HepG2 (cell line): ENCODE measurements at regions not wholly inside any gene's neighbourhood (a gene's known extent, or its start where the extent isn't known, plus 50 kb on each side); places are given as distances from the start of the nearest gene placed in this dataset.

ENCODE experiments used
- ATAC-seq: fragments of 200-7000 bp; cut with Tn5 transposase; 3 replicates; pipeline ENCODE4 v1.9.1; 2020; ENCODE audit warnings: mild to moderate bottlenecking, moderate library complexity
- BruUV-seq: library from RNA; stranded (reverse); fragments of 400-500 nt; replicated peaks from 2 replicates; lab custom pipeline; 2021; lab: Mats Ljungman, UMichigan
- CTCF ChIA-PET: fragments of 300-600 bp; formaldehyde crosslinking; extraction: SDS; loops from one replicate; lab custom pipeline; 2021; ENCODE audit warnings: low total read pairs, inconsistent platforms, low intra/inter-chr PET ratio; lab: Yijun Ruan, JAX
- POLR2A ChIA-PET: fragments of 350-600 bp; sonication (Branson Sonifier 250); formaldehyde crosslinking; loops from one replicate; lab custom pipeline; 2020; ENCODE audit warnings: antibody characterized with exemption, inconsistent platforms; lab: Yijun Ruan, JAX
- DNase-seq: peaks from one replicate; pipeline ENCODE4 v3.0.0-alpha.2; 2015; ENCODE audit warnings: low spot score
- FAIRE-seq: peaks from 3 replicates; lab custom pipeline; 2011; peaks lifted over from hg19 to GRCh38; lab: Jason Lieb, UNC
- H2AFZ ChIP-seq: one replicate; pipeline ENCODE4 v1.6.1; 2011; ENCODE audit warnings: low read length, inconsistent platforms
- H3K27ac ChIP-seq: fragments of 300-600 bp; 3 replicates; pipeline ENCODE4 v1.8.0; 2011; ENCODE audit warnings: mixed run types, mild to moderate bottlenecking, mixed read lengths, low read length, inconsistent platforms; ENCODE audit not compliant: insufficient read depth; ENCODE audit errors: extremely low read length
- H3K27me3 ChIP-seq, 2 experiments: fragments of 200-600 bp in 1 of 2; 2 replicates in 1 of 2; 3 replicates in 1 of 2; pipeline versions ENCODE4 v1.6.0 to v1.8.0; 2011; ENCODE audit warnings: low read length in 2 of 2, mild to moderate bottlenecking in 2 of 2, moderate library complexity in 2 of 2, inconsistent platforms in 1 of 2; ENCODE audit not compliant: insufficient read depth in 2 of 2, control insufficient read depth in 1 of 2
- H3K36me3 ChIP-seq, 2 experiments: fragments of 200-600 bp in 1 of 2; replicated peaks in 1 of 2; 2 replicates in 1 of 2; 3 replicates in 1 of 2; pipeline versions ENCODE4 v1.5.1 to v1.8.0; 2011; ENCODE audit warnings: low read length in 2 of 2, inconsistent platforms in 1 of 2; ENCODE audit not compliant: insufficient read depth in 2 of 2, control insufficient read depth in 1 of 2
- H3K4me1 ChIP-seq: 2 replicates; pipeline ENCODE4 v1.5.1; 2012; ENCODE audit warnings: low read length, inconsistent platforms; ENCODE audit not compliant: insufficient read depth
- H3K4me2 ChIP-seq: 2 replicates; pipeline ENCODE4 v1.6.0; 2011; ENCODE audit warnings: low read depth, low read length, inconsistent platforms
- H3K4me3 ChIP-seq, 3 experiments: fragments of 200-600 bp in 1 of 3; sonication (generic), shearing (Covaris generic) in 1 of 3; replicated peaks in 1 of 3; 2 replicates each; pipeline ENCODE4 v1.5.1; 2011 to 2016; ENCODE audit warnings: low read length in 3 of 3, inconsistent platforms in 2 of 3, low read depth in 2 of 3, mild to moderate bottlenecking in 2 of 3, control low read depth in 1 of 3, mixed read lengths in 1 of 3; ENCODE audit not compliant: insufficient read depth in 1 of 3
- H3K79me2 ChIP-seq: one replicate; pipeline ENCODE4 v1.6.1; 2011; ENCODE audit warnings: low read length, inconsistent platforms; ENCODE audit not compliant: insufficient read depth
- H3K9ac ChIP-seq: 2 replicates; pipeline ENCODE4 v1.6.0; 2011; ENCODE audit warnings: mild to moderate bottlenecking, low read depth, low read length, inconsistent platforms; ENCODE audit not compliant: insufficient read depth
- H3K9me3 ChIP-seq: 2 replicates; pipeline ENCODE4 v1.5.1; 2012; ENCODE audit warnings: mild to moderate bottlenecking, low read length
- H4K20me1 ChIP-seq: 2 replicates; pipeline ENCODE4 v1.6.0; 2011; ENCODE audit warnings: inconsistent platforms, mild to moderate bottlenecking, low read length, moderate library complexity; ENCODE audit not compliant: insufficient read depth
- CBX1 ChIP-seq: IDR thresholded peaks from one replicate; pipeline ENCODE4 v1.6.1; 2016; ENCODE audit warnings: antibody characterized with exemption, low read depth
- DNMT1 ChIP-seq: sonication (generic); formaldehyde crosslinking; IDR thresholded peaks from 2 replicates; pipeline ENCODE4 v1.5.1; 2020; ENCODE audit warnings: mild to moderate bottlenecking, missing genetic modification reagents
- GFI1 ChIP-seq: sonication (generic); formaldehyde crosslinking; IDR thresholded peaks from 2 replicates; pipeline ENCODE4 v1.5.0; 2020; ENCODE audit warnings: missing genetic modification reagents, mild to moderate bottlenecking, borderline replicate concordance
- KLF12 ChIP-seq: sonication (generic); formaldehyde crosslinking; IDR thresholded peaks from 2 replicates; pipeline ENCODE4 v1.4.0; 2020; ENCODE audit warnings: missing genetic modification reagents, borderline replicate concordance
- MNT ChIP-seq: fragments of 450-650 bp; IDR thresholded peaks from 2 replicates; pipeline ENCODE4 v1.6.1; 2016
- ZMYM4 ChIP-seq: sonication (generic); formaldehyde crosslinking; IDR thresholded peaks from 2 replicates; pipeline ENCODE4 v1.8.1; 2023; ENCODE audit warnings: mild to moderate bottlenecking, missing genetic modification reagents
- ZNF230 ChIP-seq: sonication (generic); formaldehyde crosslinking; IDR thresholded peaks from 2 replicates; pipeline ENCODE4 v1.4.0; 2020; ENCODE audit warnings: mild to moderate bottlenecking, missing genetic modification reagents
- ZNF430 ChIP-seq: sonication (generic); formaldehyde crosslinking; IDR thresholded peaks from 2 replicates; pipeline ENCODE4 v1.9.0; 2021; ENCODE audit warnings: mild to moderate bottlenecking, missing genetic modification reagents
- ZNF432 ChIP-seq: sonication (generic); formaldehyde crosslinking; IDR thresholded peaks from 2 replicates; pipeline ENCODE4 v1.5.0; 2020; ENCODE audit warnings: missing genetic modification reagents, mild to moderate bottlenecking, borderline replicate concordance
- ZNF446 ChIP-seq: sonication (generic); formaldehyde crosslinking; IDR thresholded peaks from 2 replicates; pipeline ENCODE4 v1.5.0; 2020; ENCODE audit warnings: mild to moderate bottlenecking, missing genetic modification reagents
- ZNF577 ChIP-seq: sonication (generic); formaldehyde crosslinking; IDR thresholded peaks from 2 replicates; pipeline ENCODE4 v1.4.0; 2020; ENCODE audit warnings: mild to moderate bottlenecking, low read depth, missing genetic modification reagents, borderline replicate concordance
- ZNF672 ChIP-seq: sonication (generic); formaldehyde crosslinking; IDR thresholded peaks from 2 replicates; pipeline ENCODE4 v1.8.1; 2022; ENCODE audit warnings: missing genetic modification reagents
- WGBS: methylation state at CpG from one replicate; pipeline ENCODE4 v1.1.6; 2017; ENCODE audit warnings: low lambda C conversion rate; 5-methylcytosine and 5-hydroxymethylcytosine counted together
- in situ Hi-C: cut with HindIII; loops from 2 replicates; pipeline ENCODE4 v1.10.0; 2017; ENCODE audit warnings: low pct_unique_long_range_greater_than_20kb; ENCODE audit not compliant: extremely low pct_ligation_motif_present
- intact Hi-C: fragments of 100-400 bp; cut with micrococcal nuclease; formaldehyde crosslinking; loops from one replicate; pipeline ENCODE4 v1.10.0; 2022; ENCODE audit not compliant: unreplicated experiment
- TF ChIP-seq, protein P1 (sequence below): sonication (generic); formaldehyde crosslinking; IDR thresholded peaks from 2 replicates; pipeline ENCODE4 v1.4.0; 2020; ENCODE audit warnings: missing genetic modification reagents
- TF ChIP-seq, protein P2 (sequence below): sonication (generic); formaldehyde crosslinking; IDR thresholded peaks from 2 replicates; pipeline ENCODE4 v1.9.0; 2021; ENCODE audit warnings: missing genetic modification reagents, mild to moderate bottlenecking, borderline replicate concordance
- TF ChIP-seq, protein P3 (sequence below): sonication (generic); formaldehyde crosslinking; IDR thresholded peaks from 2 replicates; pipeline ENCODE4 v1.9.0; 2021; ENCODE audit warnings: missing genetic modification reagents, borderline replicate concordance

DNA sequence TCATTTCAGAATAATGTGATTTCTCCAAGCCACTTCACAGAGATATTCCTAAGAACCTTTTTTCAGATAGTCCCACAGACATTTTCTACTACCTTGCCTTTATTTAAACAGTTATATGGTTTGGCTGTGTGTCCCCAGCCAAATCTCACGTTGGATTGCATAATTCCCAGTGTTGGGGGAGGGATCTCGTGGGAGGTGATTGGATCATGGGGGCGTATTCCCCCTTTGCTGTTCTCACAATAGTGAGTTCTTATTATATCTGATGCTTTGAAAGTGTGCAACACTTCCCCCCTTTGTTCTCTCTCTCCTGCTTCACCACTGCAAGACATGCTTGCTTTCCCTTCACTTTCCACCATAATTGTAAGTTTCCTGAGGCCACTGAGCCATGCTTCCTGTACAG, 93.6 kb upstream of the ZNF678 start:
- intact Hi-C loops (no loop called here), in situ Hi-C loops (no loop called here)
- no peaks in the 10 kb centered on the region for H3K4me1 ChIP-seq
- no peaks in the 10 kb centered on the region for H3K79me2 ChIP-seq
- no peaks in the 10 kb centered on the region for H3K36me3 ChIP-seq
- DNase-seq = no peak
- H3K4me3 ChIP-seq = no peak overlapping the region
- H3K9ac ChIP-seq = no peak overlapping the region
- WGBS = 2% methylated on average over 3 of the region's 3 CpGs
- no peak for FAIRE-seq
- ChIA-PET POLR2A (no interaction called here), CTCF (no interaction called here)
- H3K9me3 ChIP-seq = no peaks in the 10 kb centered on the region; the same call in 1 of the 2 replicates
- no TSS peak for BruUV-seq
- no peaks in the 10 kb centered on the region for H4K20me1 ChIP-seq
- H3K4me2 ChIP-seq = no peak overlapping the region
- no peak for ATAC-seq
- peaks cover 0 to 6% of the 10 kb centered on the region in 2 experiments; a peak in 1 of 5 replicates for H3K27me3 ChIP-seq
- H2AFZ ChIP-seq = no peak overlapping the region
- H3K27ac ChIP-seq = no peak overlapping the region
- TF ChIP-seq ZNF430 (CRISPR knock-in tag) (no peak), ZNF672 (CRISPR knock-in tag) (no peak), GFI1 (CRISPR knock-in tag) (no peak), KLF12 (no peak), DNMT1 (no peak), MNT (no peak), ZNF446 (no peak), ZNF230 (no peak), CBX1 (no peak), ZNF432 (no peak), ZNF577 (no peak), ZMYM4 (CRISPR knock-in tag) (no peak)
- TF ChIP-seq, protein P1, sequence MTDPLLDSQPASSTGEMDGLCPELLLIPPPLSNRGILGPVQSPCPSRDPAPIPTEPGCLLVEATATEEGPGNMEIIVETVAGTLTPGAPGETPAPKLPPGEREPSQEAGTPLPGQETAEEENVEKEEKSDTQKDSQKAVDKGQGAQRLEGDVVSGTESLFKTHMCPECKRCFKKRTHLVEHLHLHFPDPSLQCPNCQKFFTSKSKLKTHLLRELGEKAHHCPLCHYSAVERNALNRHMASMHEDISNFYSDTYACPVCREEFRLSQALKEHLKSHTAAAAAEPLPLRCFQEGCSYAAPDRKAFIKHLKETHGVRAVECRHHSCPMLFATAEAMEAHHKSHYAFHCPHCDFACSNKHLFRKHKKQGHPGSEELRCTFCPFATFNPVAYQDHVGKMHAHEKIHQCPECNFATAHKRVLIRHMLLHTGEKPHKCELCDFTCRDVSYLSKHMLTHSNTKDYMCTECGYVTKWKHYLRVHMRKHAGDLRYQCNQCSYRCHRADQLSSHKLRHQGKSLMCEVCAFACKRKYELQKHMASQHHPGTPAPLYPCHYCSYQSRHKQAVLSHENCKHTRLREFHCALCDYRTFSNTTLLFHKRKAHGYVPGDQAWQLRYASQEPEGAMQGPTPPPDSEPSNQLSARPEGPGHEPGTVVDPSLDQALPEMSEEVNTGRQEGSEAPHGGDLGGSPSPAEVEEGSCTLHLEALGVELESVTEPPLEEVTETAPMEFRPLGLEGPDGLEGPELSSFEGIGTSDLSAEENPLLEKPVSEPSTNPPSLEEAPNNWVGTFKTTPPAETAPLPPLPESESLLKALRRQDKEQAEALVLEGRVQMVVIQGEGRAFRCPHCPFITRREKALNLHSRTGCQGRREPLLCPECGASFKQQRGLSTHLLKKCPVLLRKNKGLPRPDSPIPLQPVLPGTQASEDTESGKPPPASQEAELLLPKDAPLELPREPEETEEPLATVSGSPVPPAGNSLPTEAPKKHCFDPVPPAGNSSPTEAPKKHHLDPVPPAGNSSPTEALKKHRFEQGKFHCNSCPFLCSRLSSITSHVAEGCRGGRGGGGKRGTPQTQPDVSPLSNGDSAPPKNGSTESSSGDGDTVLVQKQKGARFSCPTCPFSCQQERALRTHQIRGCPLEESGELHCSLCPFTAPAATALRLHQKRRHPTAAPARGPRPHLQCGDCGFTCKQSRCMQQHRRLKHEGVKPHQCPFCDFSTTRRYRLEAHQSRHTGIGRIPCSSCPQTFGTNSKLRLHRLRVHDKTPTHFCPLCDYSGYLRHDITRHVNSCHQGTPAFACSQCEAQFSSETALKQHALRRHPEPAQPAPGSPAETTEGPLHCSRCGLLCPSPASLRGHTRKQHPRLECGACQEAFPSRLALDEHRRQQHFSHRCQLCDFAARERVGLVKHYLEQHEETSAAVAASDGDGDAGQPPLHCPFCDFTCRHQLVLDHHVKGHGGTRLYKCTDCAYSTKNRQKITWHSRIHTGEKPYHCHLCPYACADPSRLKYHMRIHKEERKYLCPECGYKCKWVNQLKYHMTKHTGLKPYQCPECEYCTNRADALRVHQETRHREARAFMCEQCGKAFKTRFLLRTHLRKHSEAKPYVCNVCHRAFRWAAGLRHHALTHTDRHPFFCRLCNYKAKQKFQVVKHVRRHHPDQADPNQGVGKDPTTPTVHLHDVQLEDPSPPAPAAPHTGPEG (CRISPR knock-in tag) = no peak
- TF ChIP-seq, protein P2, sequence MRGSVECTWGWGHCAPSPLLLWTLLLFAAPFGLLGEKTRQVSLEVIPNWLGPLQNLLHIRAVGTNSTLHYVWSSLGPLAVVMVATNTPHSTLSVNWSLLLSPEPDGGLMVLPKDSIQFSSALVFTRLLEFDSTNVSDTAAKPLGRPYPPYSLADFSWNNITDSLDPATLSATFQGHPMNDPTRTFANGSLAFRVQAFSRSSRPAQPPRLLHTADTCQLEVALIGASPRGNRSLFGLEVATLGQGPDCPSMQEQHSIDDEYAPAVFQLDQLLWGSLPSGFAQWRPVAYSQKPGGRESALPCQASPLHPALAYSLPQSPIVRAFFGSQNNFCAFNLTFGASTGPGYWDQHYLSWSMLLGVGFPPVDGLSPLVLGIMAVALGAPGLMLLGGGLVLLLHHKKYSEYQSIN (CRISPR knock-in tag) = no peak
- TF ChIP-seq, protein P3, sequence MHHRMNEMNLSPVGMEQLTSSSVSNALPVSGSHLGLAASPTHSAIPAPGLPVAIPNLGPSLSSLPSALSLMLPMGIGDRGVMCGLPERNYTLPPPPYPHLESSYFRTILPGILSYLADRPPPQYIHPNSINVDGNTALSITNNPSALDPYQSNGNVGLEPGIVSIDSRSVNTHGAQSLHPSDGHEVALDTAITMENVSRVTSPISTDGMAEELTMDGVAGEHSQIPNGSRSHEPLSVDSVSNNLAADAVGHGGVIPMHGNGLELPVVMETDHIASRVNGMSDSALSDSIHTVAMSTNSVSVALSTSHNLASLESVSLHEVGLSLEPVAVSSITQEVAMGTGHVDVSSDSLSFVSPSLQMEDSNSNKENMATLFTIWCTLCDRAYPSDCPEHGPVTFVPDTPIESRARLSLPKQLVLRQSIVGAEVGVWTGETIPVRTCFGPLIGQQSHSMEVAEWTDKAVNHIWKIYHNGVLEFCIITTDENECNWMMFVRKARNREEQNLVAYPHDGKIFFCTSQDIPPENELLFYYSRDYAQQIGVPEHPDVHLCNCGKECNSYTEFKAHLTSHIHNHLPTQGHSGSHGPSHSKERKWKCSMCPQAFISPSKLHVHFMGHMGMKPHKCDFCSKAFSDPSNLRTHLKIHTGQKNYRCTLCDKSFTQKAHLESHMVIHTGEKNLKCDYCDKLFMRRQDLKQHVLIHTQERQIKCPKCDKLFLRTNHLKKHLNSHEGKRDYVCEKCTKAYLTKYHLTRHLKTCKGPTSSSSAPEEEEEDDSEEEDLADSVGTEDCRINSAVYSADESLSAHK (CRISPR knock-in tag) = no peak
